GM18867 (cell line): ENCODE measurements at regions not wholly inside any gene's neighbourhood (a gene's known extent, or its start where the extent isn't known, plus 50 kb on each side); places are given as distances from the start of the nearest gene placed in this dataset.

Experiments used
- ATAC-seq: cut with Tn5 transposase; IDR thresholded peaks from one replicate; pipeline ENCODE4 v1.9.1; 2021; ENCODE audit warnings: mild to moderate bottlenecking, moderate library complexity; ENCODE audit not compliant: unreplicated experiment

DNA sequence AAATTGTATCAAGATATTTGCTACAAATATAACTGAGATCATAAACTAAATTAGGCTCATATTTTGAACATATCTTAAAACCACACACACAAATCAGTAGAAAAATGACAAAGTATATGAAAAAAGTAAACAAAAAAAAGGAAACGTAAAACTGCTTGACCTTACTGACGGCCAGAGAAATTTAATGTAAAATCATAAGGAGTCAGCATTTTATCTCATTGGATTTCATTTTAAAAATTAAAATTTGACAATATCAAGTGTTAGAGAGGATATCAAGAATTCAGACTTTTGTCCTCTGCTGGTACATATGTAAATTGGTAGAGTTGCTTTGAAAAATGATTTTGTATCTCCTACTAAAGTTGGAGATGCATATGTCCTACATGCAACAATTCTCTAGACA, 209.2 kb upstream of the ZC3H15 start:
- no peak for ATAC-seq

DNA sequence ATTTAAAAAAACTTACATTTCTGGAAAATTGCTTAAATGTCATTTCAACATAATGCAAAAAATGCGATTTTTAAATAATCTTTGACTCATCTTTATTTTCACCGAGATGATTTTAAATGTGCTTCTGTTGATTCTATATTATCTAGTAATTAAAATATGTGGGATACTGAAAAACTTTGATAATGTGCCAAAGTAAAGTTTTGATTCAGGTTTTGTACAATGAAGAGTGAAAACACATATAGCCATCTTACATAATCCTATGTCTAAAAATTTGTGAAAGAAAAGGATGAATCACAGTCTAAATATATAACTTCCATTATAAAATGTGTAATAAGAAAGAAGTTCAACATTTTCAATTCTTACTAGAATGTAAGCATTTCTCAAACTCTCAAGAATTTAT, 204.3 kb upstream of the ZC3H15 start:
- no peak for ATAC-seq

DNA sequence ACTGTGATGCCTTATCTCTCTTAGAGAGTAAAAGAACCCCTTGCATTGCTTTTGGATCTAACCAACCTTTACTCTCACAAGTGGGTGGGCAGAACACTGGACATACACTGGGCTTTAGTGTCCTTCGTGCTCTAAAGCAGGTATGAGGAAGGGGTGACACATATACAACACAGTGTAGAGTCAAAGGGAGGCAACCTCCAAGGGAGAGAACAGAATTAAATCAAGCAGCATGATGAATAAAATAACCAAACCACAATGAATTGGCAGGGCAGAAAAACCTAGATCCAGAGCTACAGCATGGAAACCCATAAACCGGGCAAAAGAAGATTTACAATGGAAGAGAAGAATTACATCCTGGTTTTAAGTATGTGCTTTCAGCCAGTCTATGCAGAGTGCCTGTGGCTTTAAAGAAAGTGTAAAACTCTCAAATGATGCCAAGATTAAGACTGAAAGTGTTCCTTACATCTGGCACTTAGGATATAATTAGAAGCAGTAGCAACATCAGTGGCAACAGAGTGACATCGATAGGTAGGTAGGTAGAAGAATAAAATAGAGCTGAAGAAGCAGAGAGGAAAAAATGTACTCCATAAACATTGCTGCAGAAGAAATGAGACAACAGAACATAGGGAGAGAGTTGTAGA, 191.7 kb upstream of the ZC3H15 start:
- ATAC-seq, result no peak

DNA sequence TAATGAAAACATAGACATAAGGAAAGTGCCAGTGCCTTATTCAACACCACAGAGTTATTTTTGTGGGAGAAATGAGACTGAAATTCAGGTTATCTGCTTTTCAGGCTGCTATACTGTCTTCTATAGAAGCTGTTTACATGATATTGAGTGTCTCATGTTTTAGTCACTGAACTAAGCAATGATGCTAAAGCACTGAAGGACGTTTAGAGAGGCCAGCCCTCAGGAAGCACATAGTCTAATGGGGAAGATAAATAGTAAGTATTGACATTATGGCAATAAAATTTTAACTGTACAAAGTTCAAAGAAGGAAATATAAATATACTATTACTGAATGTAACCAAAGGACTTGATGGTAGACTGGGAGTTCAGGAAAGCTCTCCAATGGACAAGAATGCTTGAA, 186.4 kb upstream of the ZC3H15 start:
- ATAC-seq, result no peak

DNA sequence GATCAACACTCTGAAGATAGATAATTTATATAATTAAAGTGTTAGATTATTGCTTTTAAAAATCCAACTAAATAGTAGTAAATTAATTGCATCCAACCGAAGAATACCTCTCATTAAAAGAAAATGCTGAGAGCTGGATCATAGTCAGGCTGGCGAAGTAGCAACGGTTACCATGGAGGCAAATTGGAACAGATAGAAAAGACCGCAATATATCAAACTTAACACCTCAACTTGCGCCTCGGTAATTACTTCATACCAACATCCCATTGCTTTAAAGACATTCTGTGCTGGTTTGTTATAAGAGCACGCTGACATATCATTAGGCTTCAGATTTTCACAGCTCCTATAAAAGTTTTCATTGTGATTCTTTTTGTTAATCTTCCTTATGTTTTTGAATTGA, 183.8 kb upstream of the ZC3H15 start:
- no peak for ATAC-seq

DNA sequence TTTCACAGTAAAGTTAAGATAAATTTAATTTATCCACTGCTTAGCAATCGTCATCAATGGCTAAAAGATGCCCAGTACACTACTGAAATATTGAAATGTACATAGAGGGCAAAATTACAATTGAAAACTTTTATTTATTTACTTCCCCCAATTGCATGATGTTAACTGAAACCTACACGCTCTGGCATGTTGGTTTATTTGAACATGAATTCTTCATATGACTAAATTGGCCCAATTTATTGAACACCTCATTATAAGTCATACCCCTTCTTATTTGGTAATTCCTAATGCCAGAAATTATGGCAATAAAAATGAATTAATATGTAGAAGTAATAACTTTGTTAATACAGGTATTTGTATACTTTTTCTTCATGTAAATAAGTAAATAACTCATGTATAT, 183.0 kb upstream of the ZC3H15 start:
- ATAC-seq, result no peak

DNA sequence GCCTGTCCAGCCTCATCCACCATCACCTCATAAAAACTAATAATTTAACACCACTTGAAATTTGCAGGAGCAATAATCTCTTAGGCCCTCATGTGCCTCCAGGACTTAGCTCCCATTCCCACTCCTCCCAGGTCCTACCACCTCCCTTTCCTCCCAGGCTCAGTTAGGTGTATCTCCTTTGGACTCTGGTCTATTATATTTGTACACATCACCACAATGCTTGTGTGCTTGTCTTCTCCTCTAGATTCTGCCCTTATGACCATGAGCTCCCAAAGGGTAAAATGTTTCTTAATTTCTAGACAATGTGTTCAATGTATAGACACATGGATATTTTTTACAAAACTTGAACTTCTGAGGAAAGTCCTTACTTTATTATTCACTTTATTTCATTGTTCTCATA, 182.0 kb upstream of the ZC3H15 start:
- no peak for ATAC-seq

DNA sequence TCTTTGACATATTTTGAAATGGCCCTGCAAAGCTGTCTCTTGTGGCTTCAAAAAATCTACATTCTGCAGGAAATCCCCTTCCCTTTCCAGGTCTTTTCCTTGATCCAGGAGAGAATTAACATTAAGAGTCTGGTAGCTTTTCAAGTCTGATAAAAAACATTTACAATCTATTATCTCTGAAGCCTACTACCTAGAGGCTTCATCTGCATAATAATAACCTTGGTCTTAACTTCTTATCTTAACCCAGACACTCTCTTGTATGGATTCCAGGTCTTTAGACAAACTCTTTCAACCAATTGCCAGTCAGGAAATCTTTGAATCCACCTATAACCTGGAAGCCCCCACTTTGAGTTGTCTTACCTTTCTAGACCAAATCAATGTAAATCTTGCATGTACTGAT, 179.3 kb upstream of the ZC3H15 start:
- ATAC-seq, result no peak

DNA sequence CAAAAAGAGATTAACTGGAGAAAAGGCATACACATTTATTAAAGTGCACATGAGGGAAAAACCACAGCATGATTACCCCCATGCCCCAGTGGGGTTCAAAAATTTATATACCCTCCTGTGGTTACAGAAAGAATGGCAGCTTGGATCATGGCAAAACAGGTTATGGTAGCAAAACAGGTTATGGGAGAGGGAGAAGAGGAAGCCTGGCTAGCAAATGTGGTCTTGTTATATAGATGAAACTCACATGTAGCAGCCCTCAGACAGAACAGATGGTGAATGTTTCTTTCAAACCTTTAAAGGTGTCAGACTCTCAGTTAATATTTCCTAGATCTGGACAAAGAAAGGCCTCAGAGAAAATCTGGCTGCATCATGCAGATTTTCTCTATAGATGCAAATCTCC, 178.2 kb upstream of the ZC3H15 start:
- ATAC-seq, result peak; percentile 88

DNA sequence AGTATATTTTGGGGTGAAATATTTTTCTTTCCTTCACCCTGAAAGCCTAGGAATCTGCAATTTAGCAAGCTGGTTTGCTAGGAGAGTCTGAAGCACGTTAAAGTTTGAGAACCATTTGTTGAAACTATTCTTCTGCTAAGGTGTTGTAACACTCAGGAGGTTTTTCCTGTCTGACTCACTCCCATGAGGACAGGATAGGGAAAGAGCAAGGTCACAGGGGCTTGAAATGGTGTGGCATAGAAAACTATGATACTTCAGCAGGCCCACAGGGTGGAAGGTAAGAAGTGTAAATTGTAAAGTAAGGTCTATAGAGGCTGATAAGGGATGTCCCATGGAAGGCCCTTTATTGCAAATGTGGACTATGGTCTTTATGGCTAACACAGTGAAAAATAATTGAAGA, 177.7 kb upstream of the ZC3H15 start:
- peak; percentile 18 for ATAC-seq

DNA sequence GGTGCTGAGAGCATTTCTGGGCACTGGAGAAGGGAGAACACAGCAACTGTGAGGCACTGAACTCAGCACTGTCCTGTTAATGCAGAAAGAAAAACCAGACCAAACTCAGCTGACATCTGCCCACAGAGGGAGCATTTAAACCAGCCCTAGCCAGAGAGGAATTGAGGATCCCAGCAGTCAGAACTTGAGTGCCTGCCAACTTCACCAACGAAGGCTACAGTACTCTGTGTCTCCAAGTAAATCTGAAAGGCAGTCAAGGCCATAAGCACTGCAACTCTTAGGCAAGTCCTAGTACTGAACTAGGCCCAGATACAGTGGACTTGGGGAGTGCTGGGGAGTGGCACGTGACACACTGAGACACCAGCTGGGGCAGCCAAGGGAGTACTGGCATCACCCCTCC, 176.2 kb upstream of the ZC3H15 start:
- no peak for ATAC-seq

DNA sequence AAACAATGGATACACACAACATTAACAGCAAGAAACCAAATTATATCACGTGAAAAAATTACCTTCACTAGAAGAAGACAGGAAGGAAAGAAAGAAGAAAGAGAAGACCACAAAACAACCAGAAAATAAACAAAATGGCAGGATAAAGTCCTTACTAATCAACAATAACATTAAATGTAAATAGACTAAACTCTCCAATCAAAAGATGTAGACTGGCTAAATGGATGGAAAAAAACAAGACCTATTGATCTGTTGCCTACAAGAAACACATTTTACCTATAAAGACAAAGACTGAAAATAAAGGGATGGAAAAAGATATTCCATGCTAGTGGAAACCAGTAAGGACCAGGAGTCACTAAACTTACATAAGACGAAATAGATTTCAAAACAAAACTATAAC, 167.0 kb upstream of the ZC3H15 start:
- no peak for ATAC-seq

DNA sequence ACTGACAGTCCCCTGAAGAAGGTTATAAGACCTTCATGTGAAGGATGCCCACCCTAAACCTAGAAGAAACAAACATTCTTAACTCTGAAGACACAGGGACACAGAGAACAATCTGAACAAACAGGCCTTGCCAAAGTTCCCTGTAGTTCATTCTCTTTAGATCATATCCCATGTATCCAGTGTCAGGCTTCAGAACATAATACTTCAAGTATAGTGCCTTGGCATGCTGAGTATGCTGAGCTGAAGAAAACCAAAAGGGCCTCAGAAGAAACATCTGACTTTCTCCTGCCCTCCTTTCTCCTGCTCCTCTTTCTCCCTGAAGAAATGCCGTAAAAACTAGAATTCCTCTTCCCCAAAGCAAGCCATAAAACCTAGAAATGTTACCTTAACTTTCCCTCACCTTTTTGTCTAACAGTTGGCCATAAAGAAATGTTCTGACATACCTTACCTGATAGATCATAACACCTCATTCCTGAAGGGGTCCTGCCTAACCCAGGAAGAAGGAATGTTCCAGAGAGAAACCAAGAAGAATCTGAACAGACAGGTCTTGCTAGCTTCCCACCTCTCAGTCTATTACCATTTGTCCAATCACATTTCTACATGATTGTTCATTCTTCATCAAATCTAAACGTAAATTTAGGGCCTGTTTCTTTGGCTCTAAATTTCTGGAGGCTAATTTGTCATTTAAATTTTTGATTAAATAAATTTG, 160.1 kb upstream of the ZC3H15 start:
- ATAC-seq, result no peak

DNA sequence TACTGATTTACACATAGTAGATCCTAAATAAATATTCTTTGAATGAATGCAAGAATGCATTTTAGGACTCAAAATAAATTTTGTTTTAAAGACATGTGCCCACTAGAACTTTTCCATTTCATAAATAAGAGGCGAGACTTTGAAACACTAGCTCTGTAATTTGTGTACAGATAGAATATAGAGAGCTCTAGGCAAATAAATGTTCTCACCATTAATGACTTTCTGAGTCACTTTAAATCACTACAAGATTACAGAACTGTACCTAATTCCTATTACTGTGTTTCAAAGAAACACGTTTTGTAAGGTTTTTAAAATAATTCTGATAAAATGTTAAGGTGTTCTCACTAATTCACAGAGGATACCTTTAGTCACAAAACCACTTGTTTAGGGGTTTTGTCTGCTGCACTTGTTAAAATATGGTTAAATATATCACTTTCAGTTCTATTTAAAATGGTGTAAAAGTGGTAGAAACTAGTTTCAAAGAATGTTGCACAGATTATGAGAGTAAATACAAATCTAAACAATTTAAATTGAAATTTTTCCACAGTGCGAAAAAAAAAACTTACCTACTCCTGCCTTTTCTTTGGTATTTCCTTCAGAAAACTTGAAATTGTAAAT, 158.7 kb upstream of the ZC3H15 start:
- peak; percentile 94 for ATAC-seq

DNA sequence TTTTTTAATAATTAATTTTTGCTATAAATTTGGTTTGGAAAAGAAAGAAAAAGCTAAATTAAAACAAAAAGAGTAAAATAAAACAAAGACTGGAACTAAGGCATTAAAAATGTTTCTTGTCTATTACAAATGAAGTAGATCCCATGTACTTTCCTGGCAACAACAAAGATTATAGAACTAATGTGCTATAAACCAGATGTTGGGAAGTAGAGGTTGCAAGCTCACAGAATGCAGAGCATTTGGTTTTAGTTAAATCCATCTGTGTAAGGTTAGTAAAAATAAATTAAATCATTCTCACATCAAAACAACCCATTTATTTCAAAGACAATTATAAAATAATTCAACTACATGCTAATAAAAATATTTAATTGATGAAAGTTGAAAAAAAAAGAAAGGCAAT, 157.2 kb upstream of the ZC3H15 start:
- no peak for ATAC-seq

DNA sequence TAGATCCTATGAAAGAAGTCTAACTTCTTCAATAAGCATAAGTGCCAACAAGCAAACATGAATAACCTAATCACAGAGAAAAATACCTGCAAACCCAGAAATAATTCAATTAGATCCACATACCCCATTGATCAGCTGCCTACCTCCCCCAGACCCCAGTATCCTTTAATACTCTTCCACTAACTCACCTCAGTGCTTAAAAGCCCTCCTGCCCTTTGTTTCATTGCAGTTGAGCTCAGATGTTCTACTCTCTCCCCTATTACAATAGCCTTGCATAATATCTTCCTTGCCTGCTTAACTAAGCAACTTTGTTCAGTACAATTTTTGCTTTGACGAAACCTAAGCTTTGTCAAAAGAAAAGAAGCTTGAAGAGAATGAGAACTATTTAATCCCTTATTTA, 156.0 kb upstream of the ZC3H15 start:
- no peak for ATAC-seq

DNA sequence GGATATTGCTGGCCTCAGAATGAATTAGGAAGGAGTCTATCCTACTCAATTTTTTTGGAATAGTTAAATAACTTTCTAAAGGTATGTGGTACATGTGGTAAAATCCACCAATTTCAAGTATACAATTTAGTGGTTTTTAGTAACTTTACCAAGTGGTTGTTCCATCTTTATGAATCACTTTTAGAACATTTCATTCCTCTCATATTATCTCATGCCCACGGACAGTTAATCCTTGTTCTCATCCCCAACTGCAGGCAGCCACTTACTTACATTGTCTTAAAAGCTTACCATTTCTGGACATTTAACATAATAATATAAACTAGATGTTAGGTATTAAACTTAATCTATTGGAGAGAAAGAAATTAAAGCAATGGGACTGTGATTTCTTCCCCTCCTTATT, 146.3 kb upstream of the ZC3H15 start:
- no peak for ATAC-seq

DNA sequence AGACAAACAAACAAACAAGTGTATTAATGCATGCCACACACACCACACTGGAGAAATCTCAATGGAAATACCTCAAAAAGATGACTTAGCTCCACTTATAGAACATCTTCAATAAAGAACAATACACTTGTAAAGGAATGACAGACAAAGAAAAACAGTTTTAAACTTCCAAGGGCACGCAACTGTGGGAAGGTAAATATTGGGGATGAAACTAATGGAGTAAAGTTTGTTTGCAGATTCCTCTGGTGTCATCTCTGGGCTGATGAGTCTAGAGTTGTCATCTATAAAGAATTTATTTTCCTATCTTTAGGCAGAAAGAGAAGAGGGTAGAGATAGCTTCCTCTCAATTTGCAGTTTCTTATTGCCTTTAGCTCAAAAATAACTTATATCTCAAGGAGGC, 144.0 kb upstream of the ZC3H15 start:
- no peak for ATAC-seq

DNA sequence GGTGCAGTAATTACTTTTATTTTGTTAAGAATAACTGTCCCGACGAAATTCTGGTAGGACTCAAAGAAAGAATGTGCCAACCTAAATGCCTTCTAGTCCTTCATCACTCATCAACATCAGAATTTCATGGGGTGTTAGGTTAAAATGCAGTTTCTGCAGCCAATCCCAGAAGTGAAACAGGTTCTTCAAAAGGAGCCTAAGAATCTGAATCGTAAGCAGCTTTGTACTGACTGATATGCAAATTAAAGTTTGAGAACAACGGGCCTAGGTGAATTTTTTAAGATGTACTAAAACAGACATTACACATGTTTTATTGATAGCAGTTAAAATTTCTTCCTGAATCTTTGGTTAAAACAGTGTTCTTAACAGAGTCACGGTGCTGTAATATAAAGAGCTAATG, 140.3 kb upstream of the ZC3H15 start:
- ATAC-seq, result no peak

DNA sequence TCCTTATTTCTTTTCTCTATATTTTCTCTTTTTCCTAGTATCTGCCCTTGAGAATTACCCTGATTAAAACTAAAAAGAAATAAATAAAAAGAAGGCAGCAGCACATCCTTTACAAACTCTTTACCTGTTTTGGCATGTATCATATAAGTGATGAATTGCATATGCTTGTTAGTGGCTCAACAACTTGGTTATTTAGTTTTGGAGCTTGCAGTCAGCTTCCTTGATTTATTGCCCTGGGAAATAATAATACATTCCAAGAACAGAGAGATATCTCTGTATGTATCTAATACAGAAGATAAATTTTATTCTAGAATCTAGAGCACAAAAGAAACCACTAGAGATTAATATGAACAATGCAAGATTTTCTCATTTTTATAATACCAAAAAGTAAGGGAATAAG, 139.8 kb upstream of the ZC3H15 start:
- ATAC-seq, result no peak

DNA sequence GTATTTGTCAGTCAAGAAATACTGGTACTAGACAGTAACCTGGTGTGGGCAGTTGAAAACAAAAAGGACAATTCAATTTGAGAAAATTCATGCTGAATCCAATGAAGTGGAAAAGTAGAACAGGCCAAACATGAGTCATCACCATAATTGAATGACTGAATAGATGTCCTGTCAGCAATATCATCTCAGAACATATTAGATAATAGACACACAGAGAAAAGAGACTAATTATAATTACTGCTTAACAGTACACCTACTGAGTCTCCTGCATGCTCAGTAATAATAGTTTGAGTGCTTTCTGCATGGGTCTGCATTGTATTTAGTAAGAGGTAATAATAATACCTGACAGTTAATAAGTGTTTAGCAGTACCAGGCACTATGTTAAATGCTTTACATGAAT, 138.6 kb upstream of the ZC3H15 start:
- no peak for ATAC-seq

DNA sequence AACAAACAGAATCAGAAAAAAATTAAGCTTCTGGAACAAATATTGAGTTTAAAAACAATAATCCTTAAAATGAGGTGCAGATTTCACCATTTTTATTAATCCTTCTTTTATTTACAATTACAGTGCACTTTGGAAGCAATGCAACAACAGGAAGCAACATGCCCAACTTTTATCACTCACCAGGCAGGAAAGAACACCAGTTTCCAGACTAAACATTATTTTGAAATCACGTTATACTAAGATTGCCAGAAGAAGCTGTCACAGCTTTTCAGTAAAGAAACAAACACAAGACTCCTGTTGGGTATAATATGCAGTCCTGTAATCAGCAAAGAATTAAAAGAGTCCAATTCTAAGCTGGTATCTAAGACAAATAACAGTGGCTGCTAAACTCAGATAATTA, 137.9 kb upstream of the ZC3H15 start:
- ATAC-seq, result no peak

DNA sequence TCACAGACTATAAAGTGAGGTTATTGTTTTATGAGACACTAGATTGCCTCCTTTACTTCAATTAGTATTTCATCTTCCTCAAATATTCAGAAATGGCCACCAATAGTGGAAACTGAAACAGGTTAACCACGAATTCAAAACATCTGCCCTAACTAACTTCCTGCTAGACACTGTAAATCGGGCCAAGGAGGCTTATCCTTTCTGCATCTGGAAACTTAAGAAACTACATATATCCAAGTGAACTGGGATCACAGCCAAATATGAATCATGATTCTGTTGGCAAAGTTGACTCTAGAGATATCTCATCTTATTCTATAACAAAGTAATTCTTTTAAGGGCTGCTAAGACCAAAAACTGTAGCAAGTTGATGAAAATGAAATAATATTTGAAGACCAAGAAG, 136.6 kb upstream of the ZC3H15 start:
- peak; percentile 76 for ATAC-seq
